ENCODE measurements at regions not wholly inside any gene's neighbourhood (a gene's known extent, or its start where the extent isn't known, plus 50 kb on each side); places are given as distances from the start of the nearest gene placed in this dataset.

DNA sequence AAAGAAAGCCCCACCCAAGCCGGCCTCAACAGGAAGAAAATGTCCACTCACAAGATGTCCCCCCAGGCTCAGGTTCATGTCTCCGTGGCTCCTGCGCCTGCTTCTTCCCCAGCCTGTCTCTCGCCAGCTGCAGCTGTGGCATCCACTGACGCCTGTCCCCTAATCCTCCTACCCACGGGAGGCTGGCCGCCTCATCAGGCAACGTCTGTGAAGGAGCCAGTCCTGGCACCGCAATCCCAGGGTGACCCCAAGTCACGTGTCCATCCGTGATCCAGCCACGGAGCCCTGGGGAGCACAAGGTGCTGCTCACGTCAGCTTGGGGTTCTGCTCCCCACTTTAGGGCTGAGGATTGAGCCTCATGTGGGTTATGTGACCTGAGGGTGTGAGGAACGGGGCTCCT lies 640.3 kb downstream of the CDH26 start:
- FAIRE-seq: no peak

GRCh38 chr20:60599381-60599780 lies 641.2 kb downstream of the CDH26 start:
- no peak for FAIRE-seq

GRCh38 chr20:60600036-60600435 lies 641.8 kb downstream of the CDH26 start:
- FAIRE-seq: no peak

DNA sequence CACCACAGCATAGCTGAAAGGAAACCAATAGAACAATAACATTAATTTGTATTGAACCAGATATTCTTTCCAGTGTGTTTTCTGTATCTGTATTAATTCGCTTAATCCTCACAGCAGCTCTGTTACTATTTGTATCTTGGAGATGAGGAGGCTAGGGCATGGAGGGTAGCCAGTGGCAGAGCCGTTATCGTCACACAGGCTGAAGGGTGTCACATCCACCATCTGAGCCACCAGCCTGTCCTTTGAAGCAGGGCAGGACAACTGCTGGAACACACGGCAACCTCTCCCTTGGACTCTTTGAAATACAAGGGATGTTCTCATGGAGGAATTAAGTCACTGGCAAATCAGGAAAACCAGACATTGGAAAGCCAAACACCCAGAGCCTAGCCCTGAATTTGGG lies 628.0 kb upstream of the CDH4 start:
- no peak for FAIRE-seq

DNA sequence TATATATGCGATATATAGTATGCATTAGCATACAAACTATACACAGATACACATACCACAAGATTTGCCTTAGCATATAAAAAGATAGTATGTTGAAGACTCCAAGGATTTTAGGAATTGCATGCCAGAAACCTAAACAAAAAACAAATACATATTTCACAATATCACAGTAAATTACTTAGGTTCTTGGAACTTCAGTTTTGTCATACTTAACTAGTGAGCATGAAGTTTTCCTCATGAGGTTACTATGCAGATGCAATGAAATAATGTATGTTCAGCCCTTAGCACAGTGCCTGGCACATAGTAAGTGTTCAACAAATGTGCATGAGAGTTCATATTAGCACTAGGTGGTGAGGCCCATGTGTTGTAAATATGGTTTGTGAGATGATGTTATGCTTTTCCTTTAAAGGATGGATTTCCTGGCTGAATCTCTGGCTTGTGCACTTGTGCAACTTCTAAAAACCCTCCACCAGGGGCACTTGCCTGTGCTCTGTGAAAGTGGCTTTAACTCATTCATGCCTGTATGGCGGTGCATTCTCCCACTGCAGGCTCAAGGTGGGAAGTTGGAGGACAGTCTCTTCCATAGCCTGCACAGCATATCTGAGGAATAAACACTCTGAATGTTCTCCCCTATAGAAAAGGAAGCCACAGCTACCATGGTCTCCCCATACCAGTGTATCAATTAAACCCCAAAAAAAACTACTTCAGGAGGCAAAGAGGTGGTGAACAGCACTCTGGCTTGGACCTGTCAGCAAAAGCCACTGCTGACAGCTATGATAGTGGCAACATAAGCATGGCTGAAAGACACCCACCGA lies 624.1 kb upstream of the CDH4 start:
- FAIRE-seq: no peak

- no peak for FAIRE-seq
These were observed 623.3 kb upstream of the CDH4 start for GRCh38 chr20:60628749-60629148.

DNA sequence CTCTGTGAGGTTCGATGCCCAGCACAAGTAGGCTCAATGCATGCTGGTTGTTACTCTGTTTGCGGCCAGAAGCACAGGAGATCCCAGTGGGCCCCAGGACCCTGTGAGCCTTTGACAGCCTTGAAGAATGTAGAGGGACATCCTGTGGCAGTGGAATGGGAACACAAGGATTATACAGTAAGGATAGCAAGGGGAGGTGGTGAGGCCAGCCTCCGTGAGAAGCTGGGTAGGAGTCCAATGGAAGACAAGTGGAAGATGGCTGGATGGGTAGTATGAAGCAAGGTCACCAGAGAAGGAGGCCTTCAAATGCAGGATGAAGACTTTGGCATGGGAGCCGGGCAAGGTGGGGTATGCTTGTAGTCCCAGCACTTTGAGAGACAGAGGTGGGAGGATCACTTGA lies 622.9 kb upstream of the CDH4 start:
- FAIRE-seq: no peak

DNA sequence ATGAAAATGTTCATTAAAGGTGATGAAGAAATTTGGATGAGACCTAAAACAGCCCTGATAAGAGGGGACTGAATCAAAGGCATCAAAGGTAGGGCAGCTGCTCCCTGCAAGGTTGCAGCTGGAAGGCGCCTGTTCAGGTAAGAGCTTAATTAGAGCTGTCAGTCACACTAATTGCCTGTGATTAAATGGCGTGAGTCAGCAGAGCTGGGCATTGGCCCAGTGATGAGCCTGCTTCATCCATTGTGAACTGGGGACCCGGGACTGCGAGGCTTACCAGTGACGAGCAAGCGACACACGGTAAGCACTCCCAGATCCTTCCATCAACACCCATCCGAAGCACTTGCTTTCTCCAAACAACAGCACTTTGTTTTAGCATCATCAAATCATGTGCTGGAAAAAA lies 621.5 kb upstream of the CDH4 start:
- no peak for FAIRE-seq

DNA sequence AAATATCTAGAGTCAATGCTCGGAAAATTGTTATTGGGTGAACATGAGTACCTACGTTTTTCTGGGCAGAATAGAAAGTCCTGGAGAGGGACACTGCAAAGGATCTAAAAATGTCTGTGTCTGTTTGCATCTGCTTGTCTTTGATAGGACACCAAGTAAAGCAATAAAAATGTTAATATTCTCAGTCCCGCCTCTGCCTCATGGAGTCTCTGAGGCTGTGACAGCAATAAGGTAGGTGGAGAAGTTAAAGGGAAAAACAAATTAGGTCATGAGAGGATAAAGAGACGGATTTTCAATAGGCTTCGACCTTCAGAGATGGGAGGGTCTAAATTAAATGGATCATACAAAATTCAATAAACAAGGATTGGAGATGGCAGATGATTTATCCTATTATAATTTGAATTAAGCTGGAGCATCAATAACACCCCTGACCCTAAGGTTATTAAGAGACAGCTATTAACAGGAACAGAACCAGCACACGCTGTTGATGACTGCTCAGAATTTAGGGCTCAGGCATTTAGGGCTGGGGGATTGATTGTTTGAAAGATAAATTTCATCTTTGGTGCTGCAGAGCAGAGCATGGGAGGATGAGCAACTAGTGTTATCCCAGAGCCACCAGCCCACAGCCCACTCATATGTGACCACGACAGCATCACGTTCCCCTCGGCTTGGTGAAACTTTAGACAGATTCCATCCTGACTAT lies 620.3 kb upstream of the CDH4 start:
- FAIRE-seq: no peak

GRCh38 chr20:60632391-60633262 lies 619.4 kb upstream of the CDH4 start:
- FAIRE-seq: no peak

GRCh38 chr20:60634491-60635172 lies 617.4 kb upstream of the CDH4 start:
- FAIRE-seq: no peak

GRCh38 chr20:60636417-60636816 lies 615.6 kb upstream of the CDH4 start:
- no peak for FAIRE-seq

- no peak for FAIRE-seq
These were observed 614.3 kb upstream of the CDH4 start for GRCh38 chr20:60637801-60638200.

DNA sequence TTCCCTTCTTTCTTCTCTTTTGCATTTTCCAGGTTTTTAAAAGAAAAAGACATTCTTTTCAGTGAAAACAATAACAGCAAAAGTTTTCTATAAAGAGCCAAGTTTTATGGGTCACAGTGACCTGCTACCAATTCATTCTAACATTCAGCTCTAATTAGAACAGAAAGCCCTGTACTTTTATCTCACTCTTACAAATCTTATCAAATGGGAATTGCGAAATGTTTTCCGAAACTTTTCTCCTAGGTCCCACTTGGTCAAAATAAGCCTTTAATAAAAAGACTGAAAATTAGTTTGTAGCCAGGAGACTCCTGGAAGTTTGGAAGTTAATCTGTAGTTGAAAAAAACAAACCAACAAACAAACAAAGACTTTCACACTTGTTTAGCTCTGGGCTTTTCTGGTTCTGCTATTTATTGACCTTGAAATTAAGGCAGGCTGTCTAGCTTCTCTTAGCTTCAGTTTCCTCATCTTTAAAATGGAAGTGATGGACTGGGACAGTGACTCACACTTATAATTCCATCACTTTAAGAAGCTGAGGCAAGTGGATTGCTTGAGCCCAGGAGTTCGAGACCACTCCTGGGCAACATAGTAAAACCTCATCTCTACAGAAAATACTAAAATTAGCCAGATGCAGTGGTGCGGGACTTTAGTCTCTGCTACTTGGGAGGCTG lies 613.5 kb upstream of the CDH4 start:
- peak; percentile 99 for FAIRE-seq

DNA sequence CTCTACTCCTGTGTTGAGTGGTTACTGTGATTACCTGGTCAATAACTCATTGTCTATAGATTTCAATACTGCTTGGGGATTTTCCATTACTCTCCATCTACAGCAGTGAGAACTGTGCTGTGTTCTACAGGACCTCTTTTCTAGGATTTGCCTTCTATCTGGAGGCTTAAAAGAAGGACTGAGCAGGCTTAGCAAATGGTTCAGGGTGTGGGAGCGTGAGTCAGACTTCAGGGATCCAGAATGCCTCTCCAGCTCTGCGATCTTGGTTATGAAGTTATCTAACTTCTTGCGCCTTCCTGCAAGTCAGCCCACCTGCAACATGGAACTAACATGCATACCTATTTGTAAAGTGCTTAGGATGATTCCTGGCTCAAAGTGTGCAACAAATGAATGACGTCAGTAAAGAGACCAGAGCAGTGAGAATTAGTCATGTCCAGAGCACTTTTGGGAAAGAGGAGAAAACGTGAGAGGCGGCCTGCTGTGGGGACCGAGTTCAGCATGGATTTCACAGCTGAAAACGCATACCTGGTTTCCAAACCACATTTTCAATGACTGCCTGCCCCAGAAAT lies 610.1 kb upstream of the CDH4 start:
- no peak for FAIRE-seq

- FAIRE-seq: no peak
These were observed 609.5 kb upstream of the CDH4 start for GRCh38 chr20:60642541-60642940.

- FAIRE-seq: no peak
These were observed 603.5 kb upstream of the CDH4 start for GRCh38 chr20:60648556-60648955.

GRCh38 chr20:60649541-60649940 lies 602.5 kb upstream of the CDH4 start:
- FAIRE-seq: no peak

DNA sequence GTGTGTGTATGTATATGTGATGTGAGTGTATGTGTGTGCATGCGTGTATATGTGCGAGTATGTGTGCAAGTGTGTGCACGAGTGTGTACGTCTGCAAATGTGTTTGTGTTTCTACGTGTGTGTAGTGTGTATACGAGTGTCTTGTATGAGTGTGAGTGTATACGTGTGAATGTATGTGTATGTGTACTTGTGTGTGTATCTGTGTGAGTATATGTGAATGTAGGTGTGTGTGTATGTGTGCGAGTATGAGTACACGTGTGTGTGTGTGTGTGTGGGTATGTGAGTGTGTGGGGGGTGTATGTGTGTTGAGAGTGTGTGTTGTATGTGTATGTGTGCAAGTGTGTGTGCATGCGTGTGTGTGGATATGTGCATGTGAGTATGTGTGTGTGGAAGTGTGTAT lies 602.0 kb upstream of the CDH4 start:
- FAIRE-seq: no peak

DNA sequence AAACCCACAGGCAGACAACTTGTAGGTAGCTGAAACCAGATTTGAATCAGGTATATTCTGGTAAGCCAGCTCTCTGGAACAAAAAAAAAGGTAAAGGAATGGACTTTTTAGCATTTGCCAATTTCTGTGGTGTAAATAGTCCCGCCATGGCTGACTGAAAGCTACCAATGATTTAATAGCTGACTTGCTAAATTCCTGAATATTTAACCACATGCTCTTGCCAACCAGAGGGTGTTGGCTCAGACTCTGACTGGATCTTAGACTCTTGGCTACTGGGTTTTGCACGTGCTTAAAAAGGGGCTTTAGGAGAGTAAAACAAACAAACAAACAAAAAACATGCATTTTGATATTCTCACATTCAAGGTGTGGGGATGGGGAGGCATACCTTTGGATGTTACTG lies 600.0 kb upstream of the CDH4 start:
- FAIRE-seq: no peak

DNA sequence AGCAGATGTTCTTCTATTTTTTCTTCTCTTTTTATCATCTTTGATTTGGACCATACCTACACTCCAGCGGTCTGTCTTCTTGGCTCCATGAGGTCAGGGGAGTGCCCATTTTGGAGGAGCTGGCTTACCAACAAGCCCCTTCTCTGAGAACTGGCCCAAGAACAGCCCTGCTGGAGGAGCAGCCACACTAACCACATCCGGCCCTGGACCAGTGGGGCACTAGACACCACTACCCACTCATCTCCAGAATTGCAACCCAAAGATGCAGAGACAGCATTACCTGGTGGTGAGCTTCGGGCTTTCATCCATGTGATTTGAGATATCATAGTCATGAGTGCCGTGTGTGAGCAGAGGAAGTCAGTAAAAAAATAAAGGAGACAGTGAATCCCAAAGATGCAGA lies 599.4 kb upstream of the CDH4 start:
- no peak for FAIRE-seq
